AG04450 (cell line): ENCODE measurements at regions not wholly inside any gene's neighbourhood (a gene's known extent, or its start where the extent isn't known, plus 50 kb on each side); places are given as distances from the start of the nearest gene placed in this dataset.

Source experiments
- CTCF ChIA-PET: fragments of 300-600, 350-600 bp; formaldehyde crosslinking; extraction: SDS; loops from one replicate; lab custom pipeline; 2022; ENCODE audit warnings: antibody characterized with exemption, inconsistent platforms; lab: Charles Lee
- POLR2A ChIA-PET: fragments of 350-600 bp; formaldehyde crosslinking; extraction: SDS; loops from one replicate; lab custom pipeline; 2021; ENCODE audit warnings: antibody characterized with exemption, inconsistent platforms; lab: Yijun Ruan, JAX
- DNase-seq: peaks from one replicate; pipeline ENCODE4 v3.0.0-alpha.2; 2011; ENCODE audit warnings: low read depth, low spot score
- H3K27ac ChIP-seq: one replicate; pipeline ENCODE4 v1.5.1; 2012; ENCODE audit warnings: low read depth, low read length, control low read depth
- H3K27me3 ChIP-seq: one replicate; pipeline ENCODE4 v1.6.0; 2012; ENCODE audit warnings: low read length; ENCODE audit not compliant: control insufficient read depth, insufficient read depth
- H3K4me3 ChIP-seq: 2 replicates; pipeline ENCODE4 v1.5.1; 2011; ENCODE audit warnings: mild to moderate bottlenecking, low read depth, low read length, control low read depth
- H3K9me3 ChIP-seq: 2 replicates; pipeline ENCODE4 v1.5.1; 2012; ENCODE audit warnings: low read length; ENCODE audit not compliant: control insufficient read depth, insufficient read depth
- TF ChIP-seq, protein P1 (sequence below): IDR thresholded peaks from 2 replicates; pipeline ENCODE4 v1.5.1; 2011; ENCODE audit warnings: low read depth, low read length, control low read depth, inconsistent platforms

DNA sequence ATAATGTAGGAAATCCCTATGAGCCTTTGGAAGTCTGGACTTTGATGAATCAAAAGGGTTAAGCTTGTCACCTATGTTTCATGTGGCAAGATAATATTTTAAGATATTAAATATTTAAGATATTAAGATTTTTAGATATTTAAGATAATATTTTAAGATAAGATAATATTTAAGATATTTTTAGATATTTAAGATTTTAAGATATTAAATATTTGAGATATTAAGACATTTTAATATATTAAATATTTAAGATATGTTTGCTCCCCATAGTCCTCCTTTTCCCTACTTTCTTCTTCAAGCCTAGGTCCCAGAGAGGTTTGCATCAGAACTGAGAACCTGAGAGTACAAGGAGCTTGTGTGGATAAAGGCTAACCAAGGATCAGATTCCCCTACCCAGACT, 478.4 kb upstream of the IGFBP7 start:
- ChIA-PET CTCF (no interaction called here), POLR2A (no interaction called here)
- Histone ChIP-seq H3K9me3 (no peaks in the 10 kb centered on the region), H3K27me3 (no peaks in the 10 kb centered on the region), H3K4me3 (no peak overlapping the region), H3K27ac (no peak overlapping the region)
- TF ChIP-seq, protein P1, sequence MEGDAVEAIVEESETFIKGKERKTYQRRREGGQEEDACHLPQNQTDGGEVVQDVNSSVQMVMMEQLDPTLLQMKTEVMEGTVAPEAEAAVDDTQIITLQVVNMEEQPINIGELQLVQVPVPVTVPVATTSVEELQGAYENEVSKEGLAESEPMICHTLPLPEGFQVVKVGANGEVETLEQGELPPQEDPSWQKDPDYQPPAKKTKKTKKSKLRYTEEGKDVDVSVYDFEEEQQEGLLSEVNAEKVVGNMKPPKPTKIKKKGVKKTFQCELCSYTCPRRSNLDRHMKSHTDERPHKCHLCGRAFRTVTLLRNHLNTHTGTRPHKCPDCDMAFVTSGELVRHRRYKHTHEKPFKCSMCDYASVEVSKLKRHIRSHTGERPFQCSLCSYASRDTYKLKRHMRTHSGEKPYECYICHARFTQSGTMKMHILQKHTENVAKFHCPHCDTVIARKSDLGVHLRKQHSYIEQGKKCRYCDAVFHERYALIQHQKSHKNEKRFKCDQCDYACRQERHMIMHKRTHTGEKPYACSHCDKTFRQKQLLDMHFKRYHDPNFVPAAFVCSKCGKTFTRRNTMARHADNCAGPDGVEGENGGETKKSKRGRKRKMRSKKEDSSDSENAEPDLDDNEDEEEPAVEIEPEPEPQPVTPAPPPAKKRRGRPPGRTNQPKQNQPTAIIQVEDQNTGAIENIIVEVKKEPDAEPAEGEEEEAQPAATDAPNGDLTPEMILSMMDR, result no peak
- no peak for DNase-seq

DNA sequence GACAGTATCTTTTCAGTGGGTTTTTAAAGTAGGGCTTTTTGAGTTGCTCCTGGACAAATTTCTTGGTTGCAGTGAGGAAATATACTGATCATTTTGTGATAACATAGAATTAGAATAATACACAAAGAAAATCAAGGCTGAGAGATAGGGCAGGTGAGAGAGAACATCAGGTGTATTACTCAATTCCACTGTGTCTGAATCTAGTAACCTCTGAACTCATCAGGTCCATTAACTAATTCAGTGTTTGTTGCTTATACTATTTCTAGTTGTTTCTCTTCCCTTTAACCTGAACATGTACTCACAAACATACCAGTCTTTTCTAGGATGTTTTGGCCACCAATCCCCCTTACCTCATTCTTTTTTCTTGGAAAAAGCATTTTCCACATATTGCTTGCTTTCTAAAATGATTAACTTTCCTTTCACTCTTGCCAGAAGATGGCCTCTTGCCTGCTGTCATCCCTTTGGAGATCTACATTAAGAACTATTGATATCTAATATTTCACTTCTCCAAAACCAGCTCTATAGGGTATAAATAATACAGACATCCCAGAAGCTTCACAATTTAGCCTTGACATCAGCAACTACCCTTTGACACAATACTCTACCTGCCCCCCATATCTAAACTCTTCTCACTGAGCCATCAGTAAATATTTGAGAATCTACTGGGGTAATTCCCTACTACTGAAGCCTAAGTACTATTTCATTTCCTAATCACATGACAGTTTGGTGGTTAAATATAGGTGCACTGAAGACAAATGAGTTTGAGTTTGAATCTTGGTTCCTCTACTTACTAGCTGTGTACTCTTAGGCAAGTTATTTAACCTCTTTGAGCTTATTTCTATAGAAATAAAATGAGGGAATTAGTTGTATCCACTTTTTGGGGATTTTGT, 470.8 kb upstream of the IGFBP7 start:
- ChIA-PET POLR2A (no interaction called here), CTCF (no interaction called here)
- no peak for DNase-seq

GRCh38 chr4:57575426-57575825, 465.2 kb upstream of the IGFBP7 start:
- H3K27me3 ChIP-seq, result no peaks in the 10 kb centered on the region
- H3K27ac ChIP-seq, result no peak overlapping the region
- no peak for DNase-seq
- H3K4me3 ChIP-seq, result no peak overlapping the region
- TF ChIP-seq, protein P1, result no peak
- no peaks in the 10 kb centered on the region for H3K9me3 ChIP-seq
- ChIA-PET POLR2A (no interaction called here), CTCF (no interaction called here)

More for the DNA sequence above, 470.8 kb upstream of the IGFBP7 start:
- TF ChIP-seq, protein P1, result no peak
- no peak overlapping the region for H3K27ac ChIP-seq
- H3K4me3 ChIP-seq, result no peak overlapping the region
- H3K27me3 ChIP-seq, result no peaks in the 10 kb centered on the region
- H3K9me3 ChIP-seq, result no peaks in the 10 kb centered on the region

GRCh38 chr4:57554556-57555092, 444.4 kb upstream of the IGFBP7 start:
- H3K27ac ChIP-seq, result no peak overlapping the region
- no peak overlapping the region for H3K4me3 ChIP-seq
- no peak for DNase-seq
- H3K27me3 ChIP-seq, result no peaks in the 10 kb centered on the region
- ChIA-PET CTCF (no interaction called here), POLR2A (no interaction called here)
- TF ChIP-seq, protein P1, result no peak
- no peaks in the 10 kb centered on the region for H3K9me3 ChIP-seq

DNA sequence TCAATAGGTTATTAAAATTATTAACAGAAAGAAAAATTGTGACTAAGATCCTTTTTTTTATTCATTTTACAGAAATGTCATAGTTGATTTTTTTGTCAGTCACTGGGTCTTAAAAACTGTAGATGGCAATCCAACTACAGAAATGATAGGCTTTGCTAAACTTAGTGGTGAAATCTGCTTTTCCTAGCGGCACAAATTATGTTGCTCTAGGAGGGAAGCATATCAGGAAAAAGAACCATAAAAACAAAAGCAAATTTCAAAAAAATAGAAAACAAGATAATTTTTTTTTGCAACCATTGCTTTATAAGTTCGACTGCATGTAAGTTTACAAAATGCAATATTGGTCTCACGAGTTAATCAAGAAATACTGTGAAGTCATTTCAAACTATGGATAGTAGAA, 443.5 kb upstream of the IGFBP7 start:
- Histone ChIP-seq H3K4me3 (no peak overlapping the region), H3K27me3 (no peaks in the 10 kb centered on the region), H3K9me3 (no peaks in the 10 kb centered on the region), H3K27ac (no peak overlapping the region)
- ChIA-PET POLR2A (no interaction called here), CTCF (no interaction called here)
- no peak for DNase-seq
- TF ChIP-seq, protein P1, result no peak
